ENCODE measurements at regions not wholly inside any gene's neighbourhood (a gene's known extent, or its start where the extent isn't known, plus 50 kb on each side); places are given as distances from the start of the nearest gene placed in this dataset.
A peak's percentile ranks its signal among the peaks of the same experiment; 100 is the strongest.

GRCh38 chr13:33348366-33348765 lies 62.8 kb upstream of the STARD13 start:
- Mint-ChIP-seq H3K4me1 (peaks cover 23% of the 10 kb centered on the region), H3K27ac (no peak overlapping the region), H3K4me3 (no peak overlapping the region), H3K27me3 (peaks cover 48% of the 10 kb centered on the region), H3K9me3 (ENCODE audit: insufficient read depth) (no peaks in the 10 kb centered on the region)
- H3K27me3 ChIP-seq (replicated peaks in 1 of 4; ENCODE audit: control extremely low read depth in 1 of 4, control insufficient read depth in 3 of 4, insufficient read depth in 4 of 4, low read length in 3 of 4) = peaks cover 0 to 19% (median 9%) of the 10 kb centered on the region in 4 experiments
- H3K9me3 ChIP-seq (ENCODE audit: control extremely low read depth in 1 of 3, control insufficient read depth in 2 of 3, insufficient read depth in 1 of 3, low read length in 2 of 3) = peaks cover 0 to 6% (median 0%) of the 10 kb centered on the region in 3 donors
- ATAC-seq (ENCODE audit: low read depth) (no peak), DNase-seq (no peak)
- no peak overlapping the region for H3K9ac ChIP-seq (ENCODE audit: low read length)
- peaks cover 18 to 26% of the 10 kb centered on the region in 2 donors for H3K4me1 ChIP-seq (ENCODE audit: control insufficient read depth in 2 of 2, insufficient read depth in 2 of 2, low read length in 2 of 2)
- no peak overlapping the region for H3K4me3 ChIP-seq (ENCODE audit: control extremely low read depth in 1 of 5, extremely low read depth in 1 of 5, insufficient read depth in 1 of 5, low read depth in 2 of 5, low read length in 4 of 5)
- H3K79me2 ChIP-seq (ENCODE audit: control insufficient read depth, insufficient read depth, low read length) = no peaks in the 10 kb centered on the region
- TF ChIP-seq EZH2 (IDR thresholded peaks at IDR 0.05; ENCODE audit: borderline replicate concordance, insufficient read depth, low read depth, low read length, poor library complexity, severe bottlenecking) = no peak
- TF ChIP-seq CTCF (IDR thresholded peaks at IDR 0.05) = no peak
- no peak overlapping the region for H2AFZ ChIP-seq (ENCODE audit: insufficient read depth, low read depth, low read length, poor library complexity, severe bottlenecking)
- CTCF ChIA-PET = no interaction called here
- H3K36me3 ChIP-seq (replicated peaks in 1 of 2; ENCODE audit: control extremely low read depth in 1 of 2, control insufficient read depth in 1 of 2, extremely low read depth in 1 of 2, insufficient read depth in 2 of 2, low read length in 1 of 2) = no peaks in the 10 kb centered on the region
- no peak overlapping the region for H3K4me2 ChIP-seq (replicated peaks; ENCODE audit: low read depth, low read length, poor library complexity, severe bottlenecking)
- POLR2A ChIA-PET = no interaction called here
- intact Hi-C loops (cut with micrococcal nuclease) = no loop called here
- 100% methylated on average over 1 of the region's 2 CpGs for WGBS (ENCODE audit: insufficient coverage)
- no peaks in the 10 kb centered on the region for H4K20me1 ChIP-seq (ENCODE audit: control insufficient read depth, insufficient read depth, low read length, poor library complexity, severe bottlenecking)
- H3K27ac ChIP-seq (ENCODE audit: low read length in 2 of 2) = no peak overlapping the region

- POLR2A ChIA-PET = no interaction called here
- Histone ChIP-seq H3K9ac (ENCODE audit: low read length) (peak overlapping the region; percentile 54), H3K4me3 (ENCODE audit: control extremely low read depth in 1 of 5, extremely low read depth in 1 of 5, insufficient read depth in 1 of 5, low read depth in 2 of 5, low read length in 4 of 5) (peak overlapping the region in 3 of 5 experiments; percentile 46 to 62 (median 54)), H2AFZ (ENCODE audit: insufficient read depth, low read depth, low read length, poor library complexity, severe bottlenecking) (peak overlapping the region; percentile 66), H3K27me3 (replicated peaks in 1 of 4; ENCODE audit: control extremely low read depth in 1 of 4, control insufficient read depth in 3 of 4, insufficient read depth in 4 of 4, low read length in 3 of 4) (peaks cover 0 to 19% (median 9%) of the 10 kb centered on the region in 4 experiments), H3K79me2 (ENCODE audit: control insufficient read depth, insufficient read depth, low read length) (no peaks in the 10 kb centered on the region), H3K4me1 (ENCODE audit: control insufficient read depth in 2 of 2, insufficient read depth in 2 of 2, low read length in 2 of 2) (peaks cover 29 to 37% of the 10 kb centered on the region in 2 donors), H4K20me1 (ENCODE audit: control insufficient read depth, insufficient read depth, low read length, poor library complexity, severe bottlenecking) (no peaks in the 10 kb centered on the region), H3K4me2 (replicated peaks; ENCODE audit: low read depth, low read length, poor library complexity, severe bottlenecking) (peak overlapping the region; percentile 83), H3K9me3 (ENCODE audit: control extremely low read depth in 1 of 3, control insufficient read depth in 2 of 3, insufficient read depth in 1 of 3, low read length in 2 of 3) (peaks cover 0 to 6% (median 0%) of the 10 kb centered on the region in 3 donors), H3K27ac (ENCODE audit: low read length in 2 of 2) (no peak overlapping the region), H3K36me3 (replicated peaks in 1 of 2; ENCODE audit: control extremely low read depth in 1 of 2, control insufficient read depth in 1 of 2, extremely low read depth in 1 of 2, insufficient read depth in 2 of 2, low read length in 1 of 2) (no peaks in the 10 kb centered on the region)
- H3K9me3 Mint-ChIP-seq (ENCODE audit: insufficient read depth) = no peaks in the 10 kb centered on the region
- H3K27ac Mint-ChIP-seq = no peak overlapping the region
- peaks cover 44% of the 10 kb centered on the region for H3K27me3 Mint-ChIP-seq
- no peak for TF ChIP-seq CTCF (IDR thresholded peaks at IDR 0.05)
- TF ChIP-seq EZH2 (IDR thresholded peaks at IDR 0.05; ENCODE audit: borderline replicate concordance, insufficient read depth, low read depth, low read length, poor library complexity, severe bottlenecking) = no peak
- peak overlapping the region; percentile 48 for H3K4me3 Mint-ChIP-seq
- DNase-seq (peak; percentile 9), ATAC-seq (ENCODE audit: low read depth) (no peak)
- intact Hi-C loops (cut with micrococcal nuclease) = no loop called here
- CTCF ChIA-PET = no interaction called here
- peaks cover 34% of the 10 kb centered on the region for H3K4me1 Mint-ChIP-seq
- 79% methylated on average over 19 of the region's 21 CpGs for WGBS (ENCODE audit: insufficient coverage)
Measured at GRCh38 chr13:33349288-33349985, 63.9 kb upstream of the STARD13 start.

All from B cell (primary cell).